CD8-positive, alpha-beta memory T cell (primary cell): ENCODE measurements at regions not wholly inside any gene's neighbourhood (a gene's known extent, or its start where the extent isn't known, plus 50 kb on each side); places are given as distances from the start of the nearest gene placed in this dataset.
A peak's percentile ranks its signal among the peaks of the same experiment; 100 is the strongest.

ENCODE experiments used
- CTCF ChIA-PET: fragments of 350-600 bp; sonication (Branson Sonifier 250); formaldehyde crosslinking; loops from one replicate; lab custom pipeline; 2021; ENCODE audit warnings: antibody characterized with exemption; lab: Charles Lee
- POLR2A ChIA-PET: fragments of 350-600 bp; sonication (Branson Sonifier 250); formaldehyde crosslinking; loops from one replicate; lab custom pipeline; 2021; ENCODE audit warnings: antibody characterized with exemption; lab: Charles Lee
- DNase-seq, 5 donors: peaks; one replicate each; pipeline versions ENCODE4 v3.0.0 to v3.0.0-alpha.2; 2020 to 2022; ENCODE audit warnings: mixed read lengths in 1 of 5
- H3K27ac ChIP-seq: one replicate; pipeline ENCODE4 v1.7.0; 2013; ENCODE audit warnings: low read depth, mild to moderate bottlenecking, low read length, moderate library complexity
- H3K27me3 ChIP-seq: 2 replicates; pipeline ENCODE4 v1.7.0; 2013; ENCODE audit warnings: low read length, mild to moderate bottlenecking; ENCODE audit not compliant: insufficient read depth, poor library complexity, severe bottlenecking
- H3K36me3 ChIP-seq: 2 replicates; pipeline ENCODE4 v1.7.0; 2013; ENCODE audit warnings: mild to moderate bottlenecking, low read length, moderate library complexity; ENCODE audit not compliant: insufficient read depth
- H3K4me1 ChIP-seq: 2 replicates; pipeline ENCODE4 v1.7.0; 2013; ENCODE audit warnings: mild to moderate bottlenecking, low read length, moderate library complexity; ENCODE audit not compliant: insufficient read depth
- H3K4me3 ChIP-seq: 2 replicates; pipeline ENCODE4 v1.7.0; 2013; ENCODE audit warnings: mild to moderate bottlenecking, low read length
- H3K9me3 ChIP-seq: 2 replicates; pipeline ENCODE4 v1.7.0; 2013; ENCODE audit warnings: mild to moderate bottlenecking, low read length
- H3K27ac Mint-ChIP-seq, 8 donors: one replicate each; pipeline ENCODE4 v1.8.0; 2020 to 2021; ENCODE audit warnings: mixed read lengths in 8 of 8, mild to moderate bottlenecking in 6 of 8, inconsistent platforms in 3 of 8, moderate library complexity in 3 of 8
- H3K27me3 Mint-ChIP-seq, 2 donors: one replicate each; pipeline ENCODE4 v1.8.0; 2020 to 2021; ENCODE audit warnings: mixed read lengths in 2 of 2, mild to moderate bottlenecking in 1 of 2, moderate library complexity in 1 of 2
- H3K36me3 Mint-ChIP-seq, 3 donors: one replicate each; pipeline ENCODE4 v1.8.0; 2020 to 2021; ENCODE audit warnings: mixed read lengths in 3 of 3, inconsistent platforms in 1 of 3, mild to moderate bottlenecking in 1 of 3
- H3K4me1 Mint-ChIP-seq, 3 donors: one replicate each; pipeline ENCODE4 v1.8.0; 2020 to 2021; ENCODE audit warnings: mixed read lengths in 3 of 3, inconsistent platforms in 1 of 3, mild to moderate bottlenecking in 1 of 3
- H3K4me3 Mint-ChIP-seq, 7 donors: one replicate each; pipeline ENCODE4 v1.8.0; 2020 to 2021; ENCODE audit warnings: mixed read lengths in 7 of 7, mild to moderate bottlenecking in 6 of 7, moderate library complexity in 4 of 7, inconsistent platforms in 2 of 7
- H3K9me3 Mint-ChIP-seq, 5 donors: one replicate each; pipeline ENCODE4 v1.8.0; 2020 to 2022; ENCODE audit warnings: mixed read lengths in 5 of 5, mild to moderate bottlenecking in 3 of 5, moderate library complexity in 2 of 5, inconsistent platforms in 1 of 5

- H3K4me1 ChIP-seq, result no peaks in the 10 kb centered on the region
- no peak overlapping the region for H3K4me3 ChIP-seq
- H3K27ac ChIP-seq, result no peak overlapping the region
- no peaks in the 10 kb centered on the region for H3K36me3 ChIP-seq
- POLR2A ChIA-PET, result no interaction called here
- CTCF ChIA-PET, result no interaction called here
- Mint-ChIP-seq H3K9me3 (peaks cover 0 to 4% (median 0%) of the 10 kb centered on the region in 5 donors), H3K36me3 (no peaks in the 10 kb centered on the region), H3K27ac (no peak overlapping the region), H3K27me3 (peaks cover 0 to 3% of the 10 kb centered on the region in 2 donors), H3K4me1 (no peaks in the 10 kb centered on the region), H3K4me3 (no peak overlapping the region)
- DNase-seq, result no peak
- H3K9me3 ChIP-seq, result no peaks in the 10 kb centered on the region
- no peaks in the 10 kb centered on the region for H3K27me3 ChIP-seq
Observed at GRCh38 chr2:18247282-18248110, 313.0 kb downstream of the RDH14 start.

GRCh38 chr2:18245375-18245774 lies 315.1 kb downstream of the RDH14 start:
- Histone ChIP-seq H3K9me3 (no peaks in the 10 kb centered on the region), H3K27me3 (no peaks in the 10 kb centered on the region), H3K4me1 (no peaks in the 10 kb centered on the region), H3K4me3 (no peak overlapping the region), H3K27ac (no peak overlapping the region), H3K36me3 (no peaks in the 10 kb centered on the region)
- no peaks in the 10 kb centered on the region for H3K36me3 Mint-ChIP-seq
- DNase-seq, result no peak
- H3K27me3 Mint-ChIP-seq, result peaks cover 3% of the 10 kb centered on the region in 2 donors
- no peak overlapping the region for H3K27ac Mint-ChIP-seq
- ChIA-PET POLR2A (no interaction called here), CTCF (no interaction called here)
- H3K9me3 Mint-ChIP-seq, result peaks cover 0 to 4% (median 0%) of the 10 kb centered on the region in 5 donors
- H3K4me1 Mint-ChIP-seq, result no peaks in the 10 kb centered on the region
- no peak overlapping the region for H3K4me3 Mint-ChIP-seq

- ChIA-PET POLR2A (no interaction called here), CTCF (no interaction called here)
- peak overlapping the region in 1 of 8 donors; percentile 40 for H3K27ac Mint-ChIP-seq
- H3K9me3 ChIP-seq, result no peaks in the 10 kb centered on the region
- no peaks in the 10 kb centered on the region for H3K27me3 ChIP-seq
- peaks cover 3% of the 10 kb centered on the region in 2 donors for H3K27me3 Mint-ChIP-seq
- DNase-seq, result no peak
- no peaks in the 10 kb centered on the region for H3K4me1 Mint-ChIP-seq
- H3K4me3 Mint-ChIP-seq, result no peak overlapping the region
- H3K27ac ChIP-seq, result no peak overlapping the region
- H3K36me3 ChIP-seq, result no peaks in the 10 kb centered on the region
- H3K36me3 Mint-ChIP-seq, result no peaks in the 10 kb centered on the region
- H3K4me1 ChIP-seq, result no peaks in the 10 kb centered on the region
- no peak overlapping the region for H3K4me3 ChIP-seq
- H3K9me3 Mint-ChIP-seq, result peaks cover 0 to 4% (median 0%) of the 10 kb centered on the region in 5 donors
Observed at GRCh38 chr2:18244845-18245244, 315.6 kb downstream of the RDH14 start.

GRCh38 chr2:18243816-18244215 lies 316.6 kb downstream of the RDH14 start:
- POLR2A ChIA-PET, result no interaction called here
- Mint-ChIP-seq H3K4me1 (no peaks in the 10 kb centered on the region), H3K27me3 (peaks cover 3% of the 10 kb centered on the region in 2 donors), H3K9me3 (peaks cover 0 to 4% (median 0%) of the 10 kb centered on the region in 5 donors), H3K36me3 (no peaks in the 10 kb centered on the region), H3K27ac (no peak overlapping the region), H3K4me3 (peak overlapping the region in 1 of 7 donors; percentile 9)
- Histone ChIP-seq H3K4me1 (no peaks in the 10 kb centered on the region), H3K36me3 (no peaks in the 10 kb centered on the region), H3K27me3 (no peaks in the 10 kb centered on the region), H3K27ac (no peak overlapping the region), H3K9me3 (no peaks in the 10 kb centered on the region), H3K4me3 (no peak overlapping the region)
- CTCF ChIA-PET, result no interaction called here
- no peak for DNase-seq

- H3K27me3 Mint-ChIP-seq, result peaks cover 3% of the 10 kb centered on the region in 2 donors
- Histone ChIP-seq H3K36me3 (no peaks in the 10 kb centered on the region), H3K4me3 (no peak overlapping the region), H3K27me3 (no peaks in the 10 kb centered on the region), H3K27ac (no peak overlapping the region), H3K9me3 (no peaks in the 10 kb centered on the region), H3K4me1 (no peaks in the 10 kb centered on the region)
- ChIA-PET CTCF (no interaction called here), POLR2A (no interaction called here)
- no peak overlapping the region for H3K27ac Mint-ChIP-seq
- peaks cover 0 to 4% (median 0%) of the 10 kb centered on the region in 5 donors for H3K9me3 Mint-ChIP-seq
- DNase-seq, result no peak
- H3K36me3 Mint-ChIP-seq, result no peaks in the 10 kb centered on the region
- H3K4me1 Mint-ChIP-seq, result no peaks in the 10 kb centered on the region
- no peak overlapping the region for H3K4me3 Mint-ChIP-seq
Observed at GRCh38 chr2:18242716-18243115, 317.7 kb downstream of the RDH14 start.

GRCh38 chr2:18238209-18238608 lies 322.2 kb downstream of the RDH14 start:
- no peak for DNase-seq
- Histone ChIP-seq H3K9me3 (no peaks in the 10 kb centered on the region), H3K4me3 (no peak overlapping the region), H3K27ac (no peak overlapping the region), H3K36me3 (no peaks in the 10 kb centered on the region), H3K4me1 (no peaks in the 10 kb centered on the region), H3K27me3 (no peaks in the 10 kb centered on the region)
- H3K27me3 Mint-ChIP-seq, result peaks cover 0 to 3% of the 10 kb centered on the region in 2 donors
- no peak overlapping the region for H3K4me3 Mint-ChIP-seq
- no peaks in the 10 kb centered on the region for H3K4me1 Mint-ChIP-seq
- H3K27ac Mint-ChIP-seq, result no peak overlapping the region
- H3K36me3 Mint-ChIP-seq, result no peaks in the 10 kb centered on the region
- peaks cover 0 to 4% (median 0%) of the 10 kb centered on the region in 5 donors for H3K9me3 Mint-ChIP-seq
- ChIA-PET CTCF (no interaction called here), POLR2A (no interaction called here)

- Mint-ChIP-seq H3K27me3 (peaks cover 0 to 3% of the 10 kb centered on the region in 2 donors), H3K36me3 (no peaks in the 10 kb centered on the region), H3K4me3 (no peak overlapping the region), H3K4me1 (no peaks in the 10 kb centered on the region), H3K9me3 (peaks cover 0 to 4% (median 0%) of the 10 kb centered on the region in 5 donors), H3K27ac (no peak overlapping the region)
- Histone ChIP-seq H3K27me3 (no peaks in the 10 kb centered on the region), H3K4me3 (no peak overlapping the region), H3K36me3 (no peaks in the 10 kb centered on the region), H3K4me1 (no peaks in the 10 kb centered on the region), H3K27ac (no peak overlapping the region), H3K9me3 (no peaks in the 10 kb centered on the region)
- no peak for DNase-seq
- ChIA-PET POLR2A (no interaction called here), CTCF (no interaction called here)
Observed at GRCh38 chr2:18237298-18237697, 323.2 kb downstream of the RDH14 start.

GRCh38 chr2:18232731-18233438 lies 327.6 kb downstream of the RDH14 start:
- DNase-seq, result no peak
- H3K9me3 ChIP-seq, result no peaks in the 10 kb centered on the region
- no peaks in the 10 kb centered on the region for H3K4me1 Mint-ChIP-seq
- H3K27me3 Mint-ChIP-seq, result no peaks in the 10 kb centered on the region
- H3K36me3 Mint-ChIP-seq, result no peaks in the 10 kb centered on the region
- H3K4me3 Mint-ChIP-seq, result no peak overlapping the region
- CTCF ChIA-PET, result no interaction called here
- POLR2A ChIA-PET, result no interaction called here
- H3K4me1 ChIP-seq, result no peaks in the 10 kb centered on the region
- no peaks in the 10 kb centered on the region for H3K27me3 ChIP-seq
- no peak overlapping the region for H3K27ac Mint-ChIP-seq
- no peaks in the 10 kb centered on the region for H3K36me3 ChIP-seq
- H3K4me3 ChIP-seq, result no peak overlapping the region
- H3K27ac ChIP-seq, result no peak overlapping the region
- peaks cover 0 to 2% (median 0%) of the 10 kb centered on the region in 5 donors for H3K9me3 Mint-ChIP-seq
